ENCODE measurements at regions not wholly inside any gene's neighbourhood (a gene's known extent, or its start where the extent isn't known, plus 50 kb on each side); places are given as distances from the start of the nearest gene placed in this dataset.

DNA sequence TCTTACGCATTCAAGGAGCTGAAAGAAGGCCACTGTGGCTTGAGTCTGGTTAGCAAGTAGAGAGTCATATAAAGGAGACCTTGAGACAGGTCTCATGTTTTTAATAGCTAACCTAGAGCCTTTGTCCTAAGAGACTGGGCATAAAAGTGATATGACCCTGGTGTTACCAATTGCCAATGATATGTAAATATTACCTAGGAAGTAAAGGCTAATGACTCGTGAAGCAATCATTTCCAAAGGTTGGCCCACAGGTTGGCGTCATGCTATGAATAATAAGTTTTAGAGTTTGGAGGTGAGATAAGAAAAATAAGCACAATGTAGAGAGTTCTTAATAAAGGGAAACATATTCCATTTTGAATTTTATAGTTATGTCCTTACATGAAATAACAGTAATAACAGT, 116.6 kb upstream of the PLEKHA5 start:
- DNase-seq (ENCODE audit: low read depth, low spot score), result no peak

DNA sequence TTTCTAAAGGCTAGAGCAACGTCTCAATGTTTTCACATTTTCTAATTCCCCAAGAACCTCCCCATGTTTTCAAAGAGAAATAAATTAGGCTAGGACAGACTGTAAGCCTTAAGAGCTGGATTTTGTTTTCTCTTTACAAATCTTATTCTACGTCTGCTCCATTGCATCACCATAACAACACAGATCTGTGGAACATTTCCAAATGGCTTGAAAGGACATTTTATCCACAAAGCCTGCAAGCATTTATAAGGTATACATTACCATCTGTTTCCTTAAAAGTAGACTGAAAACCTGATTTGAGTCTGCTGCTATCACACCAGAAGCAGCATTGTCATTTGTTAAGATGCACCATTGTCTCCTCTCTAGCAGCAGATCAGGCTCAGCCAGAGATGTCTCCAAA, 115.3 kb upstream of the PLEKHA5 start:
- DNase-seq (ENCODE audit: low read depth, low spot score), result no peak

DNA sequence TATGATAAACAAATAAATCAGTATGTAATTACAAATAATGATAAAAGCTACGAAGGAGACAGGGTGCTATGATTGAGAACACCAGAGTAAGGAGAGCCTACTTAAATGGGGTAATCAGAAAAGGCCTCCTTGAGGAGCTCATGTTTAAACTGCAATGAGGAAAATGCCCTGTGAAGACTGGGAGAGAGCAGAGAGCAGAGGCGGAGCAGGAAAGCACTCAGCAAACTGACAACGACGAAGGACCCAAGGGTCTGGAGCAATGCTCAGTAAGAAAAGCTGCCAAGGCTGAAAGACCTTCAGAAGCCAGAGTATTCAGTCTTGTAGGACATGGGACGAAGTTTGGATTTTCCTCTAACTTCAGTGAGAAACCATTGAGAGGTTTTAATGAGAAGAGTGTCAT, 114.2 kb upstream of the PLEKHA5 start:
- no peak for DNase-seq (ENCODE audit: low read depth, low spot score)

DNA sequence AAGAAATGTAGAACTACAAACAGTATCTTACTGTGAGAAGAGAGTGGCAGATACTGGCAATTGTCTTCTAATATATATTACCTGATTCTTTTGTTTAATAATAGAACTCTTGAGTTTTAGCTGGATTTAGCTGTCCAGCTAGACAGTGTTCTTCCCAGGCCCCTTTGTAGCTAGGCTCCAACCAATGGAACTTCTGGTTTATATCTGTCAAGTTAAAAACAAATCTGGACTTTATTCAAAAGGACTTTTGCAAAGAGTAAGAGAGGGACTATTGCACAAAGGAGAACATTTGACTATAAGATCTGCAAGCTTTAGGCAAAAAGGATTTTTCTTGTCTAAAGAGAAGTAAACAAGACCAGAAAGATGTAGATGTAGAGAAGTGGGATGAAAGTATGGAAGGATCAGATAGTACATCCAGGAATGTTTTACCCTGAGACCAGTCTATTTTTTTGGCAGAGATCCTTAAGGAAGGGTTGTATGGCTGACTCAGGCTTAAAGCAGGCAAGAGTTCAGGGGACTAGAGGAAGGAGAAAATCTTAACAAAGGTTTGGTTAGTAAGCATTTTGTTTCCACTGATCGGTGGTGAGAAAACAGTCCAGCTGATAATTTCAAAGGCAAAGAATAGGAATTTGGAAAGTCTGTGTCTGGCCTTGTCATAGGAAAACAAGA, 111.1 kb upstream of the PLEKHA5 start:
- no peak for DNase-seq (ENCODE audit: low read depth, low spot score)

DNA sequence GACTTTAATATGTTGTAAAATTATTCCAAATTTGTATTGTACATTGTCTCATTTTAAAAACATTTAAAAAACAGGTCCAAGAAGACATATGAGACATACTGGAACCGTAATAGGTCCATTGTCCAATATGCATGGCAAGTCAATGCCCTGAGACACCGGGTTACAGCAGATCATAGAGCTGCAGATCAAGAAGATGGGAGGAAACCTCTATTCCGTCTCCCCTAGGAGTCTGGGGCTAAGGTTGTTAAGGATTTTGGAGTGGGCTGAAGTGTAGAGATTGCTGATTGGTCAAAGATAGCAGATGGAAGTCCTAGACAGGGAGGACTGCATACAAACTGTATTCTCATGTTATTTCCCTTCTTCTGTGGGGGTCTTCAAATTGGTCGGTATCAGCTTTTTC, 108.3 kb upstream of the PLEKHA5 start:
- DNase-seq (ENCODE audit: low read depth, low spot score), result no peak

DNA sequence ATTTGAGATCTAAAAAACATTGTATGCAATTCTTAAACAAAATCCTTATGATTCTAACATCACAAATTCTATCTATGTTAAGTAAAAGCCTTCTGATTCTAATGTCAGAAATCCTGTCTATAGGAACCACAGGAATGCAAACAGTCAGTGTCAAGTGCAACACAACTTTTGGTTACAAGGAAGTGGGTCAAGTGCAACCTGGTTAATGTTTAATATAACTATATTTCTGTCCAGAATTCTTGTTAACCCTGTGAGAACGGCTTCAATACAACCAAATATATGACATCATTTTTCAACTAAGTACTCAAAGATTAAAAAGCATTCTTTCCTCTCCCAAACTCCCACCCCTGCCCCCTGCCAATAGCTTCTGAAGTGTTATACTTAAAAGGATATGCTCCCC, 107.9 kb upstream of the PLEKHA5 start:
- no peak for DNase-seq (ENCODE audit: low read depth, low spot score)

DNA sequence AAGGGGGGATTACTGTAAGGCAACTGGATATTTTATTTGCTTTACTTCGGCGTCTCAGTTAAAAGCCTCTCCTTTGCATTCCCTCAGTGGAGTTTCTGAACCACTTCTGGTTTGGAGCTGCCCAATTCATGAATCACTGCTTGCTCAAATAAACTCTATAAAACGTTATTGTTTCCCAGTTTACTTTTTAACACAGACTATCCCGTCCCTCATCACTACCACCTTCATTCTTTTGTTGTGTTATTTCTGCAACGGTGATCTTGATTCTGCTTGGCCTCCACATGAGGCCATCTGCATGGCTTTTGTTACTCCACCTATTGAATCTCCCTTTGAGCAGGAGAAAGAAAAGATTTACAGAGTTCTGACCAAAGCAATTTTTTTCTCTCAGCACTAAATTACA, 104.0 kb upstream of the PLEKHA5 start:
- no peak for DNase-seq (ENCODE audit: low read depth, low spot score)

DNA sequence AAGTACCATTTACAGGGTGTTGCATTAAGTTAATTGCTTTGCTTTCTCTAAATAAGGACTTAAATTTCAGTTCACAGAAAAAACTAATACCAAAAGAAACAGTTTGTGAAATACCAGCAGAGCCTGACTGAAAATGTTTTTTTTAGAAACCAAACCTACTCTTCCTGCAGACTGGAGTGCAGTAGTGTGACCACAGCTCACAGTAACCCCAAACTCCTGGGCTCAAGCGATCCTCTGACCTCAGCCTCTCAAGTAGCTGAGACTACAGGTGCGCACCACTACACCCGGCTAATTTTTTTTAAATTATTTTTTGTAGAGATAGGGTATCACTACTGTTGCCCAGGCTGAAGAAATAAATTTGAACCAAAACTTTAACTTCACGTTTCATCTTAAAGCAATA, 103.5 kb upstream of the PLEKHA5 start:
- DNase-seq (ENCODE audit: low read depth, low spot score), result no peak

DNA sequence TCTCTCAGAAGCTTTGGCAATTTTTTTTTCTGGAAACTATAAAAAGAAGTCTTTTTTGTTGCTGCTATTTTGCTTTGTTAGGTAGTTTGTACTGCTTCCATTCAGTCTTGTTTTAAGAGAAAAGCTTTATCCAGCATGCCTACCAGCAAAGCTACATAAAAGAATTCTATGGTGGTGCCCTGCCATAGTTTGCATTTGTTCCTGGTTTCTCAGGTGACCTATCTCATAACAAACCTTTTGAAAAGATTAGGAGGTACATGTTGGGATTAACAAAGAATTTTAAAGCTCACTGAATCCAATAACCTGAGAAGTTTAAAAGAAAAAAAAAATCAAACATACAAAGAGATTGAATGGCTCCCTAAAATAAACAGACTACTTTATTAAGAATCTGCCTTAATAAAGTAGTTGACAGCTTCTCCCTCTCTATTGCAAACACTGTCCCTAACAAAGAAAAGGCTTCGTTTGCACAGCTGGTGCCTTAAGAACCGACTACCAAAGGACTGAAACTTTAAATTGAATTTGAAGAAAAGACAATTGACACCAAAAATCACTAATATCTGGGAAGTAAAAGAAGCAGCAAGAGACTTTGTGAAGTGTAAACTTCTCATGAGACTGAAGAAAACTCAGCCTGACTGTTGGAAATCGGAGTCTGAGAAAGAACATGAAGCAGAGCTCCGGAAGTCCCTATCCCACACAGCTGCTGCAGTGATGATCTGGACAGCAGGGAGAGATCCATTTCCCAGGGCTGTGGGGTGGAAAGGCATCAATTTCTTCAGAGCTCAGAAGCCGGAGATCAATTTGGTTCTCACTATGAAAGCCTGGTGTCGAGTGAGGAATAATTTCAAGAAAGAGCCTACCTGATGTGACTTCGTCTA, 102.7 kb upstream of the PLEKHA5 start:
- DNase-seq (ENCODE audit: low read depth, low spot score), result no peak

DNA sequence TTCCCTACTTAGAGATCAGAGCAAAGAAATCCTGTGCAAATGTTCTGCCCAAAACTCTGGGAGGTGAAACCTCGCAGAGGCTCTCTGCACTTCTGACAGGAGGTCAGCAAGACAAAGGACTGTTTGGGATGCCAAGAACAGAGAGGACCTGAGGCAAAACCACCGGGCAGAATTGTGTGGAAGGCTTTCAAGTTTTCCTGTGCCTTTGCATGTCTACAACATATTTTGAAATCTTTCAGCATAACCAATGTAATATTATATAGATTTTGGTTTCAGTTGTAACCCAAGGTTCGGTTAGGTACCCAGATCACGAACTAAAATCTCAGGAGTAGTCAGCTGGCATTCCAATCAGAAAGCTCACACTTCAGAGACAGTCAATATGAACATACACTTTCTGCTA, 99.4 kb upstream of the PLEKHA5 start:
- no peak for DNase-seq (ENCODE audit: low read depth, low spot score)

DNA sequence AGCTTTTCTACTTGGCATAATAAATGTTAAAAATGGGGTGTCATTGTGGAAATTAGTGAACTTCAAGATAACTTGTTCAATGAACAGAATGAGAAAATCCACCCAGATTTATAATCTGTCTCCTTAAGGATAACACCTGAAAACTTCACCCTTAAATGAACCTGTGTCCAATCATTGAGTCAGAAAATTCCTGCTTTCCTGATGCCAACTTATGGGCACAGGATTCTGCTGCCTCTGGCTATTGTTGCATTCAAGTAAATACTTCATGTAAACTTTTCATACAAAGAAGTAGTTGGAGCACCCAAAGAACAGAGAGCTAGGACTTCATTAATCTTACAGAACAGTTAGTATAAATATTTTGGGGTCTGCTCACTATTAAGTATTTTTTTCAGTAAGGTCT, 98.9 kb upstream of the PLEKHA5 start:
- no peak for DNase-seq (ENCODE audit: low read depth, low spot score)

DNA sequence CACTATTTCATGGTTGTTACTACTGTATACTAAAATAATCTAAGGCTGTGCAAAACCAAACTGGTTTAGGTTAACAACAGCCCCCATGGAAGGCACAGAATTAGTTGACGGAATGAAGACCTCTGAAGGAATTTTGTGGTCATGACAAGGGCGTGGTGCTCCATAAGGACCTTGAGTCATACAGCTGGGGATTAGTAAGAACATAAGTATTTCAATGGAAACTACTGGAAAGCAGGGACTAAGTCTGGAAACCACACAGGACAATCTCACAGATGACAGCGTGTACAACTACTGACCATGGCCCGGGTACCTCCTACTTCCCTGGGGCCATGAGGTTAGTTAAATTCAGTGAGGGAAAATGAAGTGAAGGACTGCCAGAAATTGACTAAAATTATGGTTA, 98.5 kb upstream of the PLEKHA5 start:
- DNase-seq (ENCODE audit: low read depth, low spot score), result no peak

DNA sequence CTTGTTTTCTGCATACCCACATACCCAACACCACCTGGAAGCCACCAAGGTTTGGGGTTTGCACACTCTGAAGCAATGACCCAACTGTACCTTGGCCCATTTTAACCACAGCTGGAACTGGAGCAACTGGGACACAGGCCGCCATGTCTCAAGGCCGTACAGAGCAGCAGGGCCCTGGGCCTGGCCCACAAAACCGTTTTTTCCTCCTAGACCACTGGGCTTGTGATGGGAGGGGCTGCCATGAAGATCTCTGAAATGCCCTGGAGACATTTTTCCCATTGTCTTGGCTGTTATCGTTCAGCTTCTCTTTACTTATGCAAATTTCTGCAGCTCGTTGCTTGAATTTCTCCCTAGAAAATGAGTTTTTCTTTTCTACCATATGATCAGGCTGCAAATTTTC, 96.7 kb upstream of the PLEKHA5 start:
- DNase-seq (ENCODE audit: low read depth, low spot score), result no peak

DNA sequence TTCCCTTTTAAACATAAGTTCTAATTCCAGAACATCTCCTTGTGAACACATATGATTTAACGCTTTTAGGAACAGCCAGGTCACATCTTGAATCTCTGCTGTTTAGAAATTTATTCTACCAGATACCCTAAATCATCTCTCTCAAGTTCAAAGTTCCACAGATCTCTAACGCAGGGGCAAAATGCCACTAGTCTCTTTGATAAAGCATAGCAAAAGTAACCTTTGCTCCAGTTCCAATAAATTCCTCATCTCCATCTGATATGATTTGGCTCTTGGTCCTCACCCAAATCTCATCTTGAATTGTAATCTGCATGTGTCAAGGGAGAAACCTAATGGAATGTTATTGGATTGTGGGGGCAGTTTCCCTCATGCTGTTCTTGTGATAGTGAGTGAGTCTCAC, 96.3 kb upstream of the PLEKHA5 start:
- no peak for DNase-seq (ENCODE audit: low read depth, low spot score)

DNA sequence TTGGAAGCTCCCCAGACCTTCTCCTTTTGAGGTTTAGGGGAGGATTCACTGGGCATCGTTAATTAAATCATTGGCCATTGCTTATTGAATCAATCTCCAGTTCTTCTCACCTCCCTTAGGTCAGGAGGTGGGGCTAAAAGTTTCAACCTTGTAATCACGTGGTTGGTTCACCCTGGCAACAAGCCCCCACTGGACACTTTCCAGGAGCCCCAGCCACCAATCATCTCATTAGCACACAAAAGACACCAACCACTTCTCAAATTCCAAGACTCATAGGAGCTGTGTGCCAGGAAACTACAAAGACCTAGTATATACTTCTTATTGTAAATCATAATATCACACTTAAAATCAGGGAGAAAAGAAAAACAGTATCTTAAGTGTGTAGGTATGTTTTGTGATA, 94.6 kb upstream of the PLEKHA5 start:
- DNase-seq (ENCODE audit: low read depth, low spot score), result no peak

DNA sequence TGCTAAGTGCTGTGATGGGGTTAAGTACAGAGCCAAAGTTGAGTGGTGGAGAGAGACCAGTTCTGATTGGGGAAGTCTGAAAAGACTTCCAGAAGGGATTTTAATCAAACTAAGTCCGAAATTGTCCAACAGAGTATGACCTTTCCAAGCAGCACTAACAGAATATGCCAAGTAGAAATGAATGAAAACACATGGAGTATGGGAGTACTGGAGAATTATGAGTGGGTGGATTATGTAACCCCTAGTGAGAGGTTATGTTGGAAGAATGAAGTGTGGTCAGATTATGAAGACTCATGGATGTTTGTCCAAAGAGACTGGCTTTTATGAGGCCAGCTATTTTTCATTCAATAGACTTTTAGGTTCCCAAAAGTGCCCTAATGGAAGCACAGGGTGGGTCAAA, 94.0 kb upstream of the PLEKHA5 start:
- DNase-seq (ENCODE audit: low read depth, low spot score), result no peak

DNA sequence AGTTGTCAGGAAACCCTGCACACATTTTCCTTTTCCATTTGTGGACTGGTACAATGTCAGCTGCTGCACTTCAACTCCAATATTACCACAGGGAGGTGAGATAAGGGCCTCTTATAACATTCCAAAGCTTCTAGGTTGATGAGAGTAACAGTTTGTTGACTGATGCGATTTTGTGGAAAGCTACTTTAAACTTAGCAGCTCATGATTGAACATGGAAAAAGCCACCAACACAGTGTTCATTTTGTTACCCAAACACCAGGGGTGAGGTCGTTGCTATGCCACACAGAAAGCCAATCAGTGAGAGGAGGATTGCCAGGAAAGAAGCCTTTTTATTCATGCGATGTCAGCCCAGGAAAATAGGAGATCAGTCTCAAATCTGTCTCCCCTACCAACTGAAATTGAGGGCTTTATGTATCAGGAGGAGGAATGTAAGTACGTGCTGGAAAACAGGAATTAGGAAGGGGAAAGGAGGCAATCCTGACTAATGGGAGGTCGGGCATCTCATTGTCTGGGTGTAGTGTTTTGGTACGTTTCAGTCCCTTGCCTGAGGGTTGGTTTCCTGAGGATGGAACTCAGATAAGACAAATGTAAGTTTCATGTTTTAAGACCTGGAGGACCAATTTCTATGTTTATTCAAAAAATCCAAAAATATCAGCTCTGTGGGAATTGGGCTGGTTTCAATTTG, 92.7 kb upstream of the PLEKHA5 start:
- no peak for DNase-seq (ENCODE audit: low read depth, low spot score)

DNA sequence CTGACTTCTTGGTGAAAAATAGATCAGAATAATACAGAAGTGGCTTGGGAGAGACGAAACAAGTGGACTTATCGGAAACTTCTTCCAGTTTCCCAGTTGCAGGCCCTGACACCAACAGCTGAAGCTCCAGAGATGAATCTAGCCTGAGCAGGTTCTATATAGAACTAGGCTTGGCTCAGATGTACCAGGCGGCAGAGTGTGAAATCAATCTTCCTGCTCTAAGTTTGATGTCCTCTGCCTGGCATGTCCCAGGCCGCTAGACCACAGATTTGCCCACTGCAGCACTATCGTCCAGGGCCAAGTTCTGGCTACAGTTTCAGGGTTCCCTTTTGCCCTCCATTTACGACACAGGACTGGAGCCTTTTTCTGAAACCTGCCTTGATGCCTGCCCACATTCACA, 91.3 kb upstream of the PLEKHA5 start:
- no peak for DNase-seq (ENCODE audit: low read depth, low spot score)

DNA sequence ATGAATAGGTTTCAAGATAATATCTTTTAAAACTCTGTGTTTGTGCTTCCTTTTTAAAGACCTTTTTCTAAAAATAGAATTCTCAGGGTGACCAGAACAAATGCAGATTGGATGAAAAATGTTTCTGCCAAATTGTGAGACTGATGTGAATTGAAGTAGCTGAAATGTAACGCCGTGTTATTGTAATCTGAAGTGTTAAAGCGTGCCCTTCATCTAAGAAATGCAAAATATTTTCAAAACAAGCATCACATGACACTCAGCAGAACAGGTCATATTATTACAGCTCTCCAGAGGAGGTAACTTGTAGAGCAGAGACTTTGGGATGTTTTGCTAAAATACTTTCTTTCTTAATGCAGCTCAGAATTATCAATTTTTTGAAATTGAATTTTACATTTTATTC, 90.0 kb upstream of the PLEKHA5 start:
- DNase-seq (ENCODE audit: low read depth, low spot score), result no peak

DNA sequence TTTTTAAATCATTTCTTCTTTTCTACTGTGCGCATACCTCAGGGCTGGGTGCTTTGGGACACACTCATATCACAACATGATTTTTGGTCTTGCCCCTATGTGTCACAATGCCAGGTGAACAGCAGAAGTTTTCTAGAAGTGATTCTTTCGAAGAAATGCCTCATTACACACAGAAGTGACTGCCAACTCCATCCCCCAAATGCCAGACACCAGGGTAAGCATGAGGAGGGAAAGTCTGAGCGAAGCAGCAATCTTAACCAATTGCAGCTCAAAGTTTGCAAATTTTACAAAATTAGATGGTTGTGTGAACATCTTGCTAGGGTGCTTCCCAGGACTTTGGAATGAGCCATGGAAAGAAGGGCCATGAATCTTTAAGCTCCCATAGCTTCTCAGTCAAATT, 87.3 kb upstream of the PLEKHA5 start:
- DNase-seq (ENCODE audit: low read depth, low spot score), result no peak

DNA sequence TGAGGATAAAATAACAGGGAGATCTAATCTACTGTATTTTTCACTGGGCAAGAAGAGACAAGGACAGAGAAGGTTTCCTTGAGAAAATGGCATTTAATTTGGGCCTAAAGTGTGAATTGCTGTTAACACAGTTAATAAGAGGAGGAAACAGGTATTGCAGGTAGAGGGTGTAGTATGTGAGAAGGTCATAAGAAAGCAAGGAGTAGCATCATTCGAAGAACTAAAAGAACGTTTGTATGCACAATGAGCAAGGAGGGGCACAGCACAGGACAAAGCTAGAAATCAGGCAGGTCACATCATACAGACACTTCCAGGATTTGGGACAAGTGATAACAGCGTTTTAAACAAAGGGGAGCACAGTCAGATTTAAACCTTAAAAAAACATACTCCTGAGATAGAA, 85.1 kb upstream of the PLEKHA5 start:
- no peak for DNase-seq (ENCODE audit: low read depth, low spot score)

DNA sequence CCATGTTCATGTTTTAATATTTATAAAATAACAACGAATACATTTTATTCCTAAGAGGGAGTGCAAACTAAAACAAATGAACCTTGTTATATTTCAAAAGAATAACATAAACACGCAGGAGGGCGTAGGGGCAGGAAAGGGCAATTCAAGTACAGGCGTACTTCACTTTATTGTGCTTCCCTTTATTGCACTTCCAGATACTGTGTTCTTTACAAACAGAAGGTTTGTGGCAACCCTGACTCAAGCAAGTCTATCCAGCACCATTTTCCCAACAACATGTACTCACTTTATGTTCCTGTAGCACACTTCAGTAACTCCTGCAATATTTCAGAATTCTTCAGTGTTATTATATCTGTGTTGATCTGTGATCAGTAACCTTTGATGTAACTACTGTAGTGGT, 84.6 kb upstream of the PLEKHA5 start:
- no peak for DNase-seq (ENCODE audit: low read depth, low spot score)

DNA sequence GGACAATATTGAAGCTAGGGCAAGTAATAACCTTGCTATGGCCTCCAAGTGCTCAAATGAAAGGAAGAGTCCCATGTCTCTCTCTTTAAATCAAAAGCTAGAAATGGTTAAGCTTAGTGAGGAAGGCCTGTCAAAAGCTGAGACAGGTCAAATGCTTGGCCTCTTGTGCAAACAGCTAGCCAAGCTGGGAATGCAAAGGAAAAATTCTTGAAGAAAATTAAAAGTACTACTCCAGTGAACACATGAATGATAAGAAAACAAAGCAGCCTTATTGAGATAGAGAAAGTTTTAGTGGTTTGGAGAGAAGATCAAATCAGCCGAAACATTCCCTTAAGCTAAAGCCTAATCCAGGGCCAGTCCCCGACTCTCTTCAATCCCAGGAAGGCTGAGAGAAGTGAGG, 84.1 kb upstream of the PLEKHA5 start:
- no peak for DNase-seq (ENCODE audit: low read depth, low spot score)

All from brain pericyte (primary cell).